ENCODE measurements at regions not wholly inside any gene's neighbourhood (a gene's known extent, or its start where the extent isn't known, plus 50 kb on each side); places are given as distances from the start of the nearest gene placed in this dataset.

DNA sequence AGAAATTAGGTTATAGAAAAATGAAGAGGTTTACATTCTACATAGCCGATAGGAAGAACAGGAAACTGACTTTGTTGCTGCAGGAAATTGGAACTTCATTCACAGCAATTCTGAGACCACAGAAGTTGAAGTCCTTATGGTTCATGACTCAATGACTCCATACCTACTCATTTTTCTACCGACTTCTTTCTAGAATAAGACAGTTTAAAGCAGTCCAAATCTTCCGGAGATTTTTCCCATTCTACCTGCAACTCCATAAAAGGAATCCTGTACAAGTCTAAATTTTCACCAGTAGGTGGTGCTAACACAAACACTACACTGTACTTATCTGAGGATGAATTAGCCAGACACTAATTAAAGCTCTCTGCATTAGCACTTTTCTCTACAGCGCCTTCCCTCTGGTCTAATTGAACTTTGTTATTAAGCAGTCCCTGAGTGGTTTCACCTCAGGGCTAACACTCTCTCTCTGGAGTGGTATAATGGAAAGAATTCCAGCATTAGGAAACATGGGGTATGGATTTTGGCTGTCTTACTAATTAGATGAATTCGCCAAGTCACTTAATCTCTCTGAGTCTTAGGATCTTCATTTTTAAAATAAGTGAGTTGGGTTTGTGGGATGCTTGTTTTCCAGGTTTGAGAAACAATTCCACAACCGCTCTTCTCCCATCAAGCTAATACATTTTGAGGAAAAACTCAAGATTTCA lies 167.9 kb downstream of the SMIM20 start:
- peak; percentile 46 to 77 (median 70) for TF ChIP-seq CTCF (IDR thresholded peaks at IDR 0.05)
- TF ChIP-seq EP300 (IDR thresholded peaks at IDR 0.05), result no peak
